ENCODE measurements at regions not wholly inside any gene's neighbourhood (a gene's known extent, or its start where the extent isn't known, plus 50 kb on each side); places are given as distances from the start of the nearest gene placed in this dataset.

DNA sequence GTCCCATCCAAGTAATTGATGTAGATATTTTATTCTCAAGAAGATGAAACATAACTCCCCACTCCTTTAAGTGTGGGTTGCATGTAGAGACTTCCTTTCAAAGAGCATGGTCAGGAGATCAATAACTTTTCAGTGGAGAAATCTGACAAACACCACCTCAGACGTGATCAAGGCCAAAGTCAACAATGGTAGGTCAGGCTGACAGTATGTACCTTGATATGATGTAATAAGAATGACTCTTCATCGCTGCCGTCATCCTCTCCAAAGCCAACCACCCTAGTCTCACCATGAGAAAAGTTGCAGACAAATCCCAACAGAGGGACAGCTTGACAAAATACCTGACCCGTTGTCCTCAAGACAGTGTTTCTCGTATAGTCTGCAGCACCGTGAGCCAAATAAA lies 67.3 kb upstream of the DHRSX start:
- no peak overlapping the region for H2AFZ ChIP-seq (ENCODE audit: low read depth)
- no peak overlapping the region for H3K4me3 ChIP-seq (ENCODE audit: low read depth in 2 of 2, low read length in 1 of 2)
- TF ChIP-seq, protein P1, sequence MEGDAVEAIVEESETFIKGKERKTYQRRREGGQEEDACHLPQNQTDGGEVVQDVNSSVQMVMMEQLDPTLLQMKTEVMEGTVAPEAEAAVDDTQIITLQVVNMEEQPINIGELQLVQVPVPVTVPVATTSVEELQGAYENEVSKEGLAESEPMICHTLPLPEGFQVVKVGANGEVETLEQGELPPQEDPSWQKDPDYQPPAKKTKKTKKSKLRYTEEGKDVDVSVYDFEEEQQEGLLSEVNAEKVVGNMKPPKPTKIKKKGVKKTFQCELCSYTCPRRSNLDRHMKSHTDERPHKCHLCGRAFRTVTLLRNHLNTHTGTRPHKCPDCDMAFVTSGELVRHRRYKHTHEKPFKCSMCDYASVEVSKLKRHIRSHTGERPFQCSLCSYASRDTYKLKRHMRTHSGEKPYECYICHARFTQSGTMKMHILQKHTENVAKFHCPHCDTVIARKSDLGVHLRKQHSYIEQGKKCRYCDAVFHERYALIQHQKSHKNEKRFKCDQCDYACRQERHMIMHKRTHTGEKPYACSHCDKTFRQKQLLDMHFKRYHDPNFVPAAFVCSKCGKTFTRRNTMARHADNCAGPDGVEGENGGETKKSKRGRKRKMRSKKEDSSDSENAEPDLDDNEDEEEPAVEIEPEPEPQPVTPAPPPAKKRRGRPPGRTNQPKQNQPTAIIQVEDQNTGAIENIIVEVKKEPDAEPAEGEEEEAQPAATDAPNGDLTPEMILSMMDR (IDR thresholded peaks at IDR 0.05): no peak
- CTCF ChIA-PET: no interaction called here
- no peaks in the 10 kb centered on the region for H4K20me1 ChIP-seq (ENCODE audit: insufficient read depth)
- POLR2A ChIA-PET: no interaction called here
- H3K79me2 ChIP-seq (ENCODE audit: insufficient read depth): no peaks in the 10 kb centered on the region
- WGBS (ENCODE audit: low lambda C conversion rate): 42% methylated on average over 6 of the region's 6 CpGs
- no peaks in the 10 kb centered on the region for H3K4me1 ChIP-seq (ENCODE audit: control insufficient read depth in 1 of 2, insufficient read depth in 2 of 2, low read depth in 1 of 2, low read length in 1 of 2)
- no peak overlapping the region for H3K27ac ChIP-seq (ENCODE audit: low read depth in 2 of 2, low read length in 1 of 2)
- no peaks in the 10 kb centered on the region for H3K9me3 ChIP-seq
- H3F3A ChIP-seq (replicated peaks; ENCODE audit: insufficient read depth): no peaks in the 10 kb centered on the region
- no peak for DNase-seq
- no peak overlapping the region for H3K9ac ChIP-seq
- H3K27me3 ChIP-seq (ENCODE audit: insufficient read depth): peaks cover 12% of the 10 kb centered on the region; the same call in 1 of the 2 replicates
- no peaks in the 10 kb centered on the region for H3K36me3 ChIP-seq (replicated peaks in 1 of 2; ENCODE audit: control insufficient read depth in 1 of 2, insufficient read depth in 2 of 2, low read length in 1 of 2)
- H3K4me2 ChIP-seq: no peak overlapping the region
- H3K9me2 ChIP-seq: no peaks in the 10 kb centered on the region

DNA sequence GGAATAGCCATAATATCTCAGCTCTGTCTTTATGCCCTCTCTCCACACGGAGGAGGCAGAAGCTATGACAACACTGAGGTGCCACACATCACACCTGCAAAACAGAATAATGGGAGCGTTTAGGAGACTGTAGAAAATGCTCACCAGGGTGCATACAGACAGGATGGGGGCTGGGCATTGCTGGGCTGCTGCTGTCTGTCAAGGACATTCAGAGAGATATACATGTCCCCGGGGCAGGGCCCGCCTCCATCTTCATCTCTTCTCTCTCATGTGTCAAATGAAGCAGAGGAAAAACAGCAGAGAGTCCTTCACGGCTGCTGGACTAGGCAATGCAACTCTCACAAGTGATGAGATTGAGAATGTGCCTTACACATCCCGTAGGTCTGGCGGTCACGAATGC lies 65.3 kb upstream of the DHRSX start:
- no peaks in the 10 kb centered on the region for H3K36me3 ChIP-seq (replicated peaks in 1 of 2; ENCODE audit: control insufficient read depth in 1 of 2, insufficient read depth in 2 of 2, low read length in 1 of 2)
- no peaks in the 10 kb centered on the region for H3K9me2 ChIP-seq
- no peaks in the 10 kb centered on the region for H3K79me2 ChIP-seq (ENCODE audit: insufficient read depth)
- H3K27me3 ChIP-seq (ENCODE audit: insufficient read depth): peaks cover 24% of the 10 kb centered on the region
- TF ChIP-seq FOSL2 (IDR thresholded peaks at IDR 0.05; ENCODE audit: borderline replicate concordance, low read depth): no peak
- TF ChIP-seq JUND (IDR thresholded peaks at IDR 0.05): no peak
- no peak for TF ChIP-seq MEF2A (IDR thresholded peaks at IDR 0.05; ENCODE audit: borderline replicate concordance, low read depth)
- TF ChIP-seq SMC3 (IDR thresholded peaks at IDR 0.05; ENCODE audit: low read depth, low read length): no peak
- TF ChIP-seq POLR2AphosphoS5 (IDR thresholded peaks at IDR 0.05; ENCODE audit: low read depth, low read length): no peak
- TF ChIP-seq FOXJ3 (CRISPR knock-in tag; IDR thresholded peaks at IDR 0.05): no peak
- TF ChIP-seq TAF1 (IDR thresholded peaks at IDR 0.05; ENCODE audit: borderline replicate concordance, low read depth, low read length): no peak
- no peak for TF ChIP-seq RXRA (IDR thresholded peaks at IDR 0.05; ENCODE audit: borderline replicate concordance, low read depth)
- no peak for TF ChIP-seq TCF12 (IDR thresholded peaks at IDR 0.05)
- 15% methylated on average over 8 of the region's 8 CpGs for WGBS (ENCODE audit: low lambda C conversion rate)
- no peak overlapping the region for H3K4me2 ChIP-seq
- ChIA-PET CTCF (no interaction called here), POLR2A (no interaction called here)
- no peak overlapping the region for H3K9ac ChIP-seq
- no peaks in the 10 kb centered on the region for H4K20me1 ChIP-seq (ENCODE audit: insufficient read depth)
- H3F3A ChIP-seq (replicated peaks; ENCODE audit: insufficient read depth): no peaks in the 10 kb centered on the region
- H3K27ac ChIP-seq (ENCODE audit: low read depth in 2 of 2, low read length in 1 of 2): no peak overlapping the region
- no peak overlapping the region for H2AFZ ChIP-seq (ENCODE audit: low read depth)
- H3K4me3 ChIP-seq (ENCODE audit: low read depth in 2 of 2, low read length in 1 of 2): no peak overlapping the region
- DNase-seq: no peak
- H3K4me1 ChIP-seq (ENCODE audit: control insufficient read depth in 1 of 2, insufficient read depth in 2 of 2, low read depth in 1 of 2, low read length in 1 of 2): no peaks in the 10 kb centered on the region
- H3K9me3 ChIP-seq: no peaks in the 10 kb centered on the region

DNA sequence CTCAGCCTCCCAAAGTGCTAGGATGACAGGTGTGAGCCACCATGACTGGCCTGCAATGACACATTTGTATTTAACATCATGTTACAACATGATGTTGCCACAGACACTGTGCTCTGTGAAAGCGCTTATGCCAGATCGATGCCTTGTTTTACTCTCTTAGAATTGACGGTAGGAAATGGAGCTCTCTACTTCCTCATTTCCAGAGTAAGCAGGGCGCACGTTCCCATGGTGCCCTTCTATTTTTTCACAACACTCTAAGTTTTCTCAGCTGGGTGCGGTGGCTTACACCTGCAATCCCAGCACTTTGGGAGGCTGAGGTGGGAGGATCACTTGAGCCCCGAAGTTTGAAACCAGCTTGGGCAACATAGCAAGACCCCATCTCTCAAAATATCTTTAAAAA lies 60.7 kb upstream of the DHRSX start:
- ChIA-PET CTCF (no interaction called here), POLR2A (no interaction called here)
- H3K9me3 ChIP-seq: no peaks in the 10 kb centered on the region
- TF ChIP-seq TEAD4 (IDR thresholded peaks at IDR 0.05; ENCODE audit: borderline replicate concordance, insufficient read depth) (no peak), RCOR1 (IDR thresholded peaks at IDR 0.05; ENCODE audit: low read length) (no peak), RXRA (IDR thresholded peaks at IDR 0.05; ENCODE audit: borderline replicate concordance, low read depth) (no peak), GATA2 (CRISPR knock-in tag; IDR thresholded peaks at IDR 0.05) (no peak), EZH2phosphoT487 (IDR thresholded peaks at IDR 0.05; ENCODE audit: borderline replicate concordance, low read depth) (no peak), ELF1 (IDR thresholded peaks at IDR 0.05) (no peak), GABPA (IDR thresholded peaks at IDR 0.05; ENCODE audit: low read depth) (no peak), MEF2A (IDR thresholded peaks at IDR 0.05; ENCODE audit: borderline replicate concordance, low read depth) (no peak), RAD21 (IDR thresholded peaks at IDR 0.05; ENCODE audit: low read length) (no peak)
- TF ChIP-seq, protein P2, sequence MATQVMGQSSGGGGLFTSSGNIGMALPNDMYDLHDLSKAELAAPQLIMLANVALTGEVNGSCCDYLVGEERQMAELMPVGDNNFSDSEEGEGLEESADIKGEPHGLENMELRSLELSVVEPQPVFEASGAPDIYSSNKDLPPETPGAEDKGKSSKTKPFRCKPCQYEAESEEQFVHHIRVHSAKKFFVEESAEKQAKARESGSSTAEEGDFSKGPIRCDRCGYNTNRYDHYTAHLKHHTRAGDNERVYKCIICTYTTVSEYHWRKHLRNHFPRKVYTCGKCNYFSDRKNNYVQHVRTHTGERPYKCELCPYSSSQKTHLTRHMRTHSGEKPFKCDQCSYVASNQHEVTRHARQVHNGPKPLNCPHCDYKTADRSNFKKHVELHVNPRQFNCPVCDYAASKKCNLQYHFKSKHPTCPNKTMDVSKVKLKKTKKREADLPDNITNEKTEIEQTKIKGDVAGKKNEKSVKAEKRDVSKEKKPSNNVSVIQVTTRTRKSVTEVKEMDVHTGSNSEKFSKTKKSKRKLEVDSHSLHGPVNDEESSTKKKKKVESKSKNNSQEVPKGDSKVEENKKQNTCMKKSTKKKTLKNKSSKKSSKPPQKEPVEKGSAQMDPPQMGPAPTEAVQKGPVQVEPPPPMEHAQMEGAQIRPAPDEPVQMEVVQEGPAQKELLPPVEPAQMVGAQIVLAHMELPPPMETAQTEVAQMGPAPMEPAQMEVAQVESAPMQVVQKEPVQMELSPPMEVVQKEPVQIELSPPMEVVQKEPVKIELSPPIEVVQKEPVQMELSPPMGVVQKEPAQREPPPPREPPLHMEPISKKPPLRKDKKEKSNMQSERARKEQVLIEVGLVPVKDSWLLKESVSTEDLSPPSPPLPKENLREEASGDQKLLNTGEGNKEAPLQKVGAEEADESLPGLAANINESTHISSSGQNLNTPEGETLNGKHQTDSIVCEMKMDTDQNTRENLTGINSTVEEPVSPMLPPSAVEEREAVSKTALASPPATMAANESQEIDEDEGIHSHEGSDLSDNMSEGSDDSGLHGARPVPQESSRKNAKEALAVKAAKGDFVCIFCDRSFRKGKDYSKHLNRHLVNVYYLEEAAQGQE (IDR thresholded peaks at IDR 0.05; ENCODE audit: low read depth, low read length): no peak
- TF ChIP-seq, protein P3, sequence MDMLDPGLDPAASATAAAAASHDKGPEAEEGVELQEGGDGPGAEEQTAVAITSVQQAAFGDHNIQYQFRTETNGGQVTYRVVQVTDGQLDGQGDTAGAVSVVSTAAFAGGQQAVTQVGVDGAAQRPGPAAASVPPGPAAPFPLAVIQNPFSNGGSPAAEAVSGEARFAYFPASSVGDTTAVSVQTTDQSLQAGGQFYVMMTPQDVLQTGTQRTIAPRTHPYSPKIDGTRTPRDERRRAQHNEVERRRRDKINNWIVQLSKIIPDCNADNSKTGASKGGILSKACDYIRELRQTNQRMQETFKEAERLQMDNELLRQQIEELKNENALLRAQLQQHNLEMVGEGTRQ (IDR thresholded peaks at IDR 0.05; ENCODE audit: borderline replicate concordance, low read depth, low read length): no peak

More for the DNA sequence above, 60.7 kb upstream of the DHRSX start:
- Histone ChIP-seq H3K9ac (no peak overlapping the region), H3F3A (replicated peaks; ENCODE audit: insufficient read depth) (no peaks in the 10 kb centered on the region), H3K27me3 (ENCODE audit: insufficient read depth) (peaks cover 39% of the 10 kb centered on the region), H3K27ac (ENCODE audit: low read depth in 2 of 2, low read length in 1 of 2) (no peak overlapping the region), H3K4me2 (no peak overlapping the region), H3K79me2 (ENCODE audit: insufficient read depth) (no peaks in the 10 kb centered on the region), H3K36me3 (replicated peaks in 1 of 2; ENCODE audit: control insufficient read depth in 1 of 2, insufficient read depth in 2 of 2, low read length in 1 of 2) (no peaks in the 10 kb centered on the region), H4K20me1 (ENCODE audit: insufficient read depth) (no peaks in the 10 kb centered on the region), H3K4me1 (ENCODE audit: control insufficient read depth in 1 of 2, insufficient read depth in 2 of 2, low read depth in 1 of 2, low read length in 1 of 2) (no peaks in the 10 kb centered on the region), H3K9me2 (no peaks in the 10 kb centered on the region), H3K4me3 (ENCODE audit: low read depth in 2 of 2, low read length in 1 of 2) (no peak overlapping the region), H2AFZ (ENCODE audit: low read depth) (no peak overlapping the region)
- DNase-seq: no peak
- WGBS (ENCODE audit: low lambda C conversion rate): 44% methylated on average over 7 of the region's 7 CpGs
